ENCODE measurements at regions not wholly inside any gene's neighbourhood (a gene's known extent, or its start where the extent isn't known, plus 50 kb on each side); places are given as distances from the start of the nearest gene placed in this dataset.

DNA sequence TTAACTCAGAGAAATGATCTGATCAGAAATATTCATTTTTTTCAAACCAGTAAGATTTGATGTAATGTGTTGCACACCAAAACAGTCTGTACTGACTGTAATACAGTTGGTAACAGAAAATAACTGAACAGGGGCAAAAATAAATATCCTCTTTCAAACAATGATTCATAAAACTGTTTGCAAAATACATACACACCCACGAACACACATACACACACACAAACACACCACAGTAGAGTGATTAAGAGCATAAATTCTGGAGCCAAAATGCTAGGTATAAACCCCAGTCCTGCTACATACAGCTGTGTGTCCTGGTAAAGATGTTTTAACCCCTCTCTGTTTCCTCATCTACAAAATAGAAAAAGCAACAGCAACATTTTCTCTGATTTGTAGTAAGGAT lies 376.6 kb downstream of the PDGFC start:
- no peak for DNase-seq (ENCODE audit: low read depth)

DNA sequence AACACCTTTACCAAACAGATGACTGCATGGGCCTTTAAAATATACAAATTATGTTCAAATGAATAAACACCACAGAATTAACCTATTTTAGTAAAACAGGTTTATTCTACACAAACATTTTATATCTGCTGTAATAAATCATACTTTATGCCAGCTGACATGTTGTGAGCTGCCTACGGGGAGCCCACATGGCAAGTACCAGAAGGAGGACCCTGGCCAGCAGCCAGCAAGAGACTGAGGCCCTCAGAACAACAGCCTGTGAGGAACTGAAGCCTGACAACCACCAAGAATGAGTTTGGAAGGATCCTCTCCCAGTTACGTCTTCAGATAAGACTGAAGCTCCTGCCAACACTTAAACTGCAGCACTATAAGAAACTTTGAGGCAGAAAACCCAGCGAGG lies 377.0 kb downstream of the PDGFC start:
- no peak for DNase-seq (ENCODE audit: low read depth)

DNA sequence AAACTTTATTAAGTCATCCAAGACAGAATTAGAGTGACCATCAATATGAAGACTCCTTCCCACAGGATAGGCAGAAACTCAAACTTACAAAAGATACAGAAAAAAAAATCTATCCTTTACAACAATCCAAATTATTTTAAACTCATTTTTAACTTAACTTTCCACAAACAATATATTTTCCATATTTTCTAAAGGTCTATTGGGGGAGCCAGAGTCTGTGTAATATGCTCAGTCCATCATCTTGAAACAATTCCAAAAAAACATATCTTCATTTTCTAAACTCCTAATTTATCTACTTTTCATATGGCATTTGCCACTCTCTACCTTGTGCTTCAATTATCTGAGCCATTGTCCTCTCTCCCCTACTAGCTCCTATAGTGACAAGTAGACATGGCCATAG lies 378.1 kb downstream of the PDGFC start:
- DNase-seq (ENCODE audit: low read depth) = no peak

DNA sequence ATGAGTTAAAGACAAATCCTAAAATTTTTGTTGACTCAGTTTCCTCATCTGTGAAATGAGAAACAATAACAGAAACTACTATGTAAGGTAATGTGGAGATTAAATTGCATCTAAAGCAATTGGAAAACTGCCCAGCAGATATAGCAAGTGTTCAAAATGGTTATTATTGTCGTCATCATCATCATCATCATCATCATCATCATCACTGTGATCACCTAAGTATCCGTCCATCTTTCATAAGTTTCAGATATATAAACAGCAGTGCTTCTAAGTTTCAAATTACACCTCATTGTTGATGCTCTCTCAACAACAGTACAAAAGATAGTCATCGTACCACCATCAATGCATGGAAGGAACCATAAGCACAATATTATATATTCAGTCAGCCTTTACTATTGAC lies 379.9 kb downstream of the PDGFC start:
- no peak for DNase-seq (ENCODE audit: low read depth)

DNA sequence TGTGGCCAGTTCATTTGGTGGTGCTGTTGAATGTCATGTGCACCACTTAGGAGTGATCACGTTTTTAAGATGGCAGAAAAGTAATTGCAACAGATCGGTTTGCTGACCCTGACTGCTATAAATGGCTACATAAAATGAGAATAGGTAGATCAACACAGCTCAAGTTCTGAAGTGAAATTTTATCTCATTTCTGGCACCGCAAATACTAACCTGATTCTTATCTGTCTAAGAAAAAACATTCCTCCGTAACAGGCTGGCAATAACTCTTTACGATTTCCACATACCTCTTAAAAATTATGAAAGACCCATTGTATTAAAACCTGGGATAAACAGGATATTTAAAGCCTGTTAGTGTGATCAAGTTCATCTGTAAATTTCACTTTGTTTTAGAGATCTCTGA lies 387.5 kb downstream of the PDGFC start:
- no peak for DNase-seq (ENCODE audit: low read depth)

DNA sequence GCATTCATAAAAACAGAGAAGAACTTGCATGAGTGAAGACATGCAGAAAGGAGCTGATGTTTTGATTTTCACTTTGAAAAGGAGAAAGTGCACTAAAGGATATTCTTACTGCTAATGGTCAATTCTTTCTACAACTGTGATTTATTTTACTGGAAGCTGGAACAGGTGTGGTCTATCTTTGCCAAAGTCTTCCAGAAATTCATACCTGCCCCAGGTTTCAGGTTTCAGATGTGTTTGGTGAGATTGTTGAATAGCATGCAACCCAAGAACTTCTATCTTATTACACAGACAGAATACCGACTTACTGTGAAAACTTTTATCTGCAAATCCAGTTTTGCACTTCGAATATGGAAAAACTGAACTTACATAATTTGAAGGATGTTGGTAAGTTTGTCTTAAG lies 388.3 kb downstream of the PDGFC start:
- no peak for DNase-seq (ENCODE audit: low read depth)

DNA sequence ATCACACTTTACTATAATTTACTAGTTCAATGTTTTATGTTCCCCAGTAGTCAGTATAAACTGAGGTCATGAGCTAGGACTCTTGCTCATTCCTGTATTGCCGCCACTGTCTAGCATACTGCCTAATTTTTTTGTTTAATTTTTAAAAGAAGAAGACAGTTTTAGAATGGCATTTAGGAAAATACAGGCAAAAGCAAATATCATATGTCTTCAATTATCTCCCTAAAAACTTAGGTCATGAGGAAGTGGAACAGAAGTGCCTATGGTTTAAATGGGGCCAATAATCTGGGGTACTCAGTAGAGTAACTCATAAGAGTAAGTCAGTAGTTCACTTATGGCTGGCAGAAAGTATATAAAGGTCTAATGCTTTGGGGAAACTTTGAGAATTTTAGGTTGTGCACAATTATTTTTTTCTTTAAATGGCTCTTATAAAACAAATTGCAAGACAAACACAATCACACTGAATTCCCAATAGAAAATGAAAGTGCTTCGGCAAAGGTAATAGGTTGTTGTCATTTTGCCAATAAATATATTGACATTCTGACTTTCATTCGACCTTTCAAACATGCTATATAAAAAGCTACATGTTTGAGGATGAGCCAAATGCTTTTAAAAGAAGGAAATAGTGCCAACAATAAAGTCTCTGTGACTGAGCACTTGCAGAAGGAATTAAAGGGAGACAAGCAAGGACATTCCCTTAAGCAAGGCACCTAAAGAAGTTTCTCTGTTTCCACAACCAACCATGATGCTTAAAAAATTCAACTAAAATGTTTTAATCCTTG lies 390.1 kb downstream of the PDGFC start:
- no peak for DNase-seq (ENCODE audit: low read depth)

DNA sequence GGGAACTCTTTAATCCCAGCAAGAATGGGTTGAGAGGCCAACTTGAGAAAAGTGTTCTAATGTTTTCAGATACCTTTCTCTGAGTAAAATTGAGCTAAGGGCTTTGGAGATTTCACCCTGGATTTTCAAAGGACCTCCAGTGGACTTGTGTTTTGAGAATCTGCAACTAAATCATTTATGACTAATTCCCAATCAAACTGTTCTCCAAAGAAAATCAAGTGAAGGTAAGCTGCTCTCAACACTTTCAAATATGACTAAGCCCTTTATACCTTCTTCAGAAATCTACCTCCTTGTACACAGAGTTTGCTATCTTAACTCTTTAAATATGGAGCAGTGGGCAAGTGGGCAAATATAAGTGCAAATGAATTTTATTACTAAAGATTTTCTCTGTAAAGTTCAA lies 392.9 kb downstream of the PDGFC start:
- no peak for DNase-seq (ENCODE audit: low read depth)

DNA sequence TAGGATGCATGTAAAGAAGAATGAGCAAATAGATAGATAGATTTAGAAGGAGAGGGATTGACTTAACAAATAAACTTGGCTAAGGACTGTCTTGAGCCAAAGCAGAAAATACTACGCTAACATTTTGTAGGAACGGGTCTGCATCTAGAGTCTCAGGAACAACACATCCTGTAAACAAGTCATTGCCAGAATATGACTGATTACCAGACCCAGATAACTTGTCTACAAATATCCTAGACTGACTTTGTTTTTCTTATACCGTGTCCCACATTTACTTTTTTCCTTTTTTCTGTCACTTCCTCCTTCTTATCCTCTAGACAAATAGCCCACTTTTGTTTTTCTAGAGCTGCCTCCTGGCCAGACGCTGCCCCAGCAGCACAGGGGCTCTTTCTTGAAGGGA lies 393.6 kb downstream of the PDGFC start:
- DNase-seq (ENCODE audit: low read depth) = no peak

DNA sequence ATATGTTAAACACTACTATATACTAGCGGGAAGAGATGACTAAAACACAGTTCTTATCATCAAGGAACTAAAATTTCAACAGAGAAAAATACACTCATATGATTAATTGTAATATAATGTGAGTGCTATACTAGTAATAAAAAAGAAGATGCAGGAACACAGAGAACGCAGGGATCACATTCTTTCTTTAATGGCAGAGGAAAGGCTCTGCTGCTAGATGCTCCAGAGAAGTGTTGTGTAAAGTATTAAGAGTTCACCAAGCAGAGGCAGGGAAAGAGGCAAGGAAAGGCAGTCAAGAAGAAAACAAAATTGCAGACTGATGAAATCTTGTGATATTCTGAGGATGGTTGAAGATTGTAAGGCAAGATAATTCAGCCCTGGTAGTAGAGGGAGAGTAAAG lies 394.7 kb downstream of the PDGFC start:
- DNase-seq (ENCODE audit: low read depth) = no peak

DNA sequence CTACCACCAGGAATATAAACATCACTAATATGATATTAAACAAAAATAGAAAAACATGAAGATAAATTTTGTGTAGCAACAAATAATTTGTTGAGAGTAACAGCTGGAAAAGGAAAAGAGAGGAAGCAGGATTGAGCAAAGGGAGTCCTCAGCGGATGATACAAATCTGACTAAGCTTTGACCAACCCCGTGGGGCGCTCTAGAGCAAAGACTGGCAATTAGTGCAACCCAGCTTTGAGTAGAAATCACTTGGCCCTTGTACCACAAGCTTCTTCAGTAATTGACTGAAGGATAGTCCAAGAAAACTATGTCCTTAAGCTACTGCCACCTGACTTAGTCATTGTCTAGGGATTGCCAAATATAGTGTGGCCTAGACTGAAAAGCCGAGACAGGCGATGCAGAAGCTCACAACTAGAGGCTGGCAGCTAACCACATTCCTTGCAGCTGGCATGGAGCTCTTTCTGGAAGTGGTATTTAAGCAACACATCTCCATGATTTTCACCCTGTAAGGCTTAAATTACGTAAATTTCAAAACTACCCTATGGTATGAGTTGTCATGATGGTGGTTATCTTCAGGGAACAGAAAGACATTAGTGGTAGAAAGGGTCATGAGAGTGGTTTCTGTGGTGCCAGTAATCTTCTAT lies 396.0 kb downstream of the PDGFC start:
- no peak for DNase-seq (ENCODE audit: low read depth)

DNA sequence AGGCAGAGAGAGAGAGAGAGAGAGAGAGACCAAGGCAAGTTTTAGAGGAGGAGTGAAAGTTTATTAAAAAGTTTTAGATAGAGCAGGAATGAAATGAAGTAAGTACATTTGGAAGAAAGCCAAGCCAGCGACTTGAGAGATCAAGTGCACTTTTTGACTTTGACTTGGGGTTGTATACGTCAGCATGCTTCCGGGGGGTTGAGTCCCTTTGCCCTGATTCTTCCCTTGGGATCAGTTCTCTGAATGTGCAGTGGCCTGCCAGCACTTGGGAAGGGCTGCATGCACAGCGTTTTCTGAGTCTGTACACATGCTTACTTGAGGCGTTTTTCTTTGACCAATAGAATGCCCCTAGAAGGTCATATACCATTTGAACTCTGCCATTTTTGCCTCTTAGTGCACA lies 400.5 kb downstream of the PDGFC start:
- no peak for DNase-seq (ENCODE audit: low read depth)

DNA sequence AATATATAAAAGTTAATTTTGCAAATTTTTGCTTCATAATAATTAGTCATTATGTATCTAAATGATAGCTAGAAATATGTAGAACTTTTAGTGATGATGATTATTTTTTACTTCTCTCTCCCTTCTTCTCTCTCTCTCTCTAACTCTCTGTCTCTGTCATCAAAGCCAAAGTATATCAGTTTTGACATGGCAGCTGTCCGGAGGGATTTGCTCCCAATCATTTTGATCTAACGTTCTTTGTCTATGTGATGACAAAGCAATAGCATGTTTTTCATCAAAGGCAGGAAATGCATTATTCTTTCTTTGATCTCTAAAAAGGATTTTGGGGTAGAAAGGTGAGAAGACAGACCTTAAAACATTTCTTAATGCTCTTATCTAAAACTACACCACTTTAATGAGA lies 402.1 kb downstream of the PDGFC start:
- no peak for DNase-seq (ENCODE audit: low read depth)

DNA sequence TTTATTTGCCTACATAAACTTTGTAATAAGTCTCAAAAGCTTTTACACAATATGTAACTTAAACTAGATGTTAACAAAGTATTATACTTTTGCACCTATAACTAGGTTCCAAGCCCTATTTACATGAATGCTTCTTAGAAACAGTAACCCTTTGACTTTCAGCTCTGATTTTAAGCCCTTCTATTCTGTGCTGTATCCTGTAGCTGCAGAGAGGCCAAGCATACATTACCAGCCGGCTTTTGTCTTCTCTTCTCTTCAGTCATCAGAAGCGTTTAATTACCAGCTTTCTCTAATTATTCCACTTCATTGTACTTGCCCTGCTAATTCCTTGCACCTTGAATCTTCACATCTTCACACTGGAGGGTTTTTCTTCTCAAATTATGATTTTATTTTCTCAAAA lies 403.1 kb downstream of the PDGFC start:
- no peak for DNase-seq (ENCODE audit: low read depth)

DNA sequence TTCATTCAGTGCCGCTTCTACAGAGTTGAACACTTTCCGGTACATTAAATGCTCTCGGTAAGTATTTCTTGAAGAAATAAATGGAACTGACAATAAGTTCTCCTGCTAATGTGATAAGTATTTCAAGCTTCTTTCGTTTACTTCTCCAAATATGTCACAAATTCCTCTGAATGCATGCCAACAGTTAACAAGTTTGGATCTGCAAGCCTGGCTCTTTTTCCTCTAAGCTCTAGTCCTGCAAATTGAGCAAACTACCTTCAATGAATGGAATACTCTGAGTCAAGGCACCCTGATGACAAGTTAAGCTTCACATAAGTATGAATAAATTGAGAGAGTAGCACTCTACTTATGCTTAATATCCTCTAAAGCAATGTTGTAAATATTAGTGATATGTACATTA lies 403.6 kb downstream of the PDGFC start:
- DNase-seq (ENCODE audit: low read depth) = no peak

DNA sequence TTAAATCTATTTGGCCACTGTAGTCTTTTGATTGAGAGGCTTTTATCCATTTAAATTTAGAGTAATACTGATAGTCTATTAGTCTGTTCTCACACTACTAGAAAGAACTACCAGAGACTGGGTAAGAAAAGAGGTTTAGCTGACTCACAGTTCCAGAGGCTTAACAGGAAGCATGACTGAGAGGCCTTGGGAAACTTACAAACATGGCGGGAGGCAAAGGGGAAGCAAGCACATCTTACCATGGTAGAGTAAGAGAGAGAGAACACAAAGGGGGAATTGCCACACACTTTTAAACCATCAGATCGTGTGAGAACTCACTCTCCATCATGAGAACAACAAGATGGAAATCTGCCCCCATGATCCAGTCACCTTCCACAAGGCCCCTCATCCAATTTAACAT lies 410.9 kb downstream of the PDGFC start:
- no peak for DNase-seq (ENCODE audit: low read depth)

DNA sequence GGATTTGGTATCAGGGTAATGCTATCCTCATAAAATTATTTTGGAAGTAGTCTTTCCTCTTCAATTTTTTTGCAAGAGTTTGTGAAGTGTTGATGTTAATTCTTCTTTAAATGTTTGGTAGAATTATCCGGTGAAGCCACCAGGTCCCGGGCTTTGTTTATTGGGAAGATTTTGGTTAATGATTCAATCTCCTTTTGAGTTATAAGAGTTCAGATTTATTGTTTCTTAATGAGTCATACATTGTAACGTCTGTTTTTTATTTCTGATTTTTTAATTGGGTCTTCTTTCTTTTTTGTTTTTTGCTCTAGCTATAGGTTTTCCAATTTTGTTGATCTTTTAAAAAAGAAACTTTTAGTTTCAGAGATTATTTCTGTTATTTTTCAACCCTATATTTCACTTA lies 412.3 kb downstream of the PDGFC start:
- no peak for DNase-seq (ENCODE audit: low read depth)

DNA sequence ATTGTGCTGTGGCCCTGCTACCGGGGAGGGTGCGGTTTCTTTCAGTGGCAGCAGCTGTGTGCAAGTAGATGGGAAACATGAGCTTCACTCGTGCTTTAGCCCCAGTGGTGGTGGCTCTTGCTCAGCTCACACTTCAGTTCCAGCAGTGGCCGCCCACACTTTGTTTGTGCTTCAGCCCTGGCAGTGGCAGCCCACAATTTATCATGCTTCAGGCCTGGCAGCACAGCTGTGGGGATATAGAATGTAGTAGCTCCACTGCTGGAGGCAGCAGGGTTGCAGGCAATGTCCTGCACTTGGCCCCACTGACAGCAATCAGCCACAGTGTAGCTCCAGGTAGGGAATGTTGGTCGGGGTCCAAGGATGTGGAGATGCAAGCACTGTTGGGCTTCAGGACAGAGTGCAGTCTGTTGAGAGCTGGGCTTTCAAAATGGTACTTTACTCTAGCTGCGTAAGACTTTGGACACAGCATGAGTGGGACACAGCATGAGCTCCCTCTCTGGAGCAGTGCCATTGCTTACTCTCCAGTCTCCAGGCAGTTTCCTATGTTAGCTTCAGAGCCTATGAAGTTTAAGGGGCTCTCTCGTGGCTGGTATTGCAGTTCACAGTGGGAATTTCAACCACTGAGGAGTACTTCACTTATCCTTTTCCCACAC lies 413.1 kb downstream of the PDGFC start:
- no peak for DNase-seq (ENCODE audit: low read depth)

DNA sequence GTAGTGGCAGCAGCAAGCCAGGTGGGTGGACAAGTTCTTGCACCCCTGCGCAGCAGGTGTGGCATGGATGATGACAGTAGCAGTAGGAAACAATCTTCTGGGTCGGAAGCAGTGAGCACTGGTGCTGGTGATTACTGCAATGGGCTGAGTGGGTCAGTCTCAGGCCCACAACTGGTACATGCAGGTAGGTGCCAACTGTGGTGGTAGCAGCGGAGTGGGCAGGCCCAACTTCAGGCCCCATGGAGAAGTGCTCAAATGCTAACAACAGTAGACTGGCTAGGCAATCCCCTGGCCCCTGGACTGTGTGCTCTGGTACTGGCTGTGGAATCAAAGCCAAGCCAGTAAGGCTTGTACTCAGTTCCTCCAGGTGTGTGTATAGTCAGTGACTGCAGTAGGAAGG lies 413.7 kb downstream of the PDGFC start:
- DNase-seq (ENCODE audit: low read depth) = no peak

DNA sequence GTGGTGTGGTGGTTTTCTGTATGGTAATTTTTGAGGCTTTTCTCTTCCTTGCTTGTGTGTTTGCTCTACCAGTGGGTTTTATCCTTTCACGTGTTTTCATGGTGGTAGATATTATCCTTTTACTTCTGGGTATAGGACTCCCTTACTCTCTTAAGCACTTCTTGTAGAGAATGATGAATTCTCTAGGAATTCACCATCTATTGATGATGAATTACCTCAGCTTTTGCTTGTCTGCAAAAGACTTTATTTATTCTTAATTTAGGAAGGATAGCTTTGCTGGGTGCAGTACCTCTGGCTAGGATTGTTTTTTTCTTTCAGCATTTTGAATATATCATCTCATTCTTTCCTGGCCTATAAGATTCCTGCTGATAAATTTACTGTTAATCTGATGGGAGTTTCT lies 415.3 kb downstream of the PDGFC start:
- DNase-seq (ENCODE audit: low read depth) = no peak

DNA sequence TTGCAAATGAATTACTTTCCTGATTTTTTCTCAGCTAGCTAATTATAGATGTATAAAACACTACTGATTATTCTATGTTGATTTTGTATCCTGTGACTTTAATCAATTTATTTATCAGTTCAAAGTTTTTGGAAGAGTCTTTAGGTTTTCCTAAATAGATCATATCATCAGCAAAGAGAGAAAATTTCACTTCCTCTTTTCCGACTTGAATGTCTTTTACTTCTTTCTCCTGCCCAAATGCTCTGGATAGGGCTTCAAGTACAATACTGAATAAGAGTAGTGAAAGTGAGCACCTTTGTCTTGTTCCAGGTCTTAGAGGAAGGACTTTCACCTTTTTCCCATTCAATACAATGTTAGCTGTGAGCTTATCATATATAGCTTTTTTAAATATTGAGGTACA lies 417.9 kb downstream of the PDGFC start:
- no peak for DNase-seq (ENCODE audit: low read depth)

DNA sequence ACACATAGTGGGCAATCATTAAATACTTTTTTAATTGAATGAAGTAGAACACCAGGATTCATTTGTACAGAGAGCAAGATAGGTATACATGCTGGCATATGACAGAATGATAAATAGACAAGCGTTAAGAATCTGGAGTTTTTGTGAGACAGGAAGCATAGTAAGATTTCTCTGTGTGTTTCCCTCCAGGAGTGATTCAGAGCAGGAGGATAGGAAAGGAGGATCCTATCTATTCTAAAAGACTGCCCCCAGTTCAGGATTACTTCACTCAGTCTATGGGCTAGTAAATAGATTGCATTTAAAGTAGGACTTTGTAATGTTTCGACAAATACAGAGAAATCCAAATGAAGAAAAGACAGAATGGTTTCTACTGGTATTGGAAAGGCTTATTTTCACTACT lies 423.7 kb downstream of the PDGFC start:
- no peak for DNase-seq (ENCODE audit: low read depth)

DNA sequence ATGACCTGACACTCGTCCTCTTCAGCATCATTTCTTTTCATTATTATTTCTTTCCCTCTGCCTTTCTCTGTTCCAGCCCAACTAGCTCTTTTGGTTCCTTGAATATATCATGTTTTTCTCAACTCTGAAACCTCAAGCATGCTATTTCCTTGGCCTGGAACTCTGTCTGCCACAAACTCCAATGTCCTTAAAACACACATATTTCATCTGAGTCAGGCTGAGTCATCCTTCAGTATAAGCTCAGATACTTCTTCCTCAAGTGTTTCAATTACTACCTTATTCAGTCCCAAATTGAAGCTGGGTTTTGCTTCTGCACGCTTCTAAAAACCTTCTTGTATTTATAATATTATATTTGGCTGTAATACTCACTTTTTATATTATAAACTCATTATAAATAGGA lies 424.2 kb downstream of the PDGFC start:
- DNase-seq (ENCODE audit: low read depth) = peak; percentile 76
